ENCODE measurements at regions not wholly inside any gene's neighbourhood (a gene's known extent, or its start where the extent isn't known, plus 50 kb on each side); places are given as distances from the start of the nearest gene placed in this dataset.

DNA sequence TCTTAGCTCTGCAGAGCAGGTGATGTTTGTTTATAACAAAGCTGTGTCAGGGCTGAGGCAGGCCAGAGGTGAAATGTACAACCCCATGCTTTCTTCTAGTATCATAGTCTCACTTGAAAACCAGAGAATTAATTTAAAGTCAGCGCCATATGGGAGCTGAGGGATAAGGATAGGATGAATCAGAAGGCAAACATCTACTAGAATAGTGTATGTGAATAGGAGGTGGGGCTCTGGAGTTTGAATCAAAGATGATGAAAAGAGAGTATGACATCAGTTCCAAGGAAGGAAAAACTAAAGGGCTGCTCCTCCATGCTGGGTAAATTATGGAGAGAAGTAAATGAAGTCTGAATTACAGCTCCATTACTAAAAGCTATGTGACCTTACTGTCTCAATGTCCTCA is 441.5 kb downstream of the RASEF start:
- no peaks in the 10 kb centered on the region for H3K4me1 Mint-ChIP-seq (ENCODE audit: unreplicated experiment)
- no peaks in the 10 kb centered on the region for H3K9me3 Mint-ChIP-seq (ENCODE audit: unreplicated experiment)
- no peaks in the 10 kb centered on the region for H3K36me3 Mint-ChIP-seq (ENCODE audit: low read depth, unreplicated experiment)
- TF ChIP-seq, protein P1, sequence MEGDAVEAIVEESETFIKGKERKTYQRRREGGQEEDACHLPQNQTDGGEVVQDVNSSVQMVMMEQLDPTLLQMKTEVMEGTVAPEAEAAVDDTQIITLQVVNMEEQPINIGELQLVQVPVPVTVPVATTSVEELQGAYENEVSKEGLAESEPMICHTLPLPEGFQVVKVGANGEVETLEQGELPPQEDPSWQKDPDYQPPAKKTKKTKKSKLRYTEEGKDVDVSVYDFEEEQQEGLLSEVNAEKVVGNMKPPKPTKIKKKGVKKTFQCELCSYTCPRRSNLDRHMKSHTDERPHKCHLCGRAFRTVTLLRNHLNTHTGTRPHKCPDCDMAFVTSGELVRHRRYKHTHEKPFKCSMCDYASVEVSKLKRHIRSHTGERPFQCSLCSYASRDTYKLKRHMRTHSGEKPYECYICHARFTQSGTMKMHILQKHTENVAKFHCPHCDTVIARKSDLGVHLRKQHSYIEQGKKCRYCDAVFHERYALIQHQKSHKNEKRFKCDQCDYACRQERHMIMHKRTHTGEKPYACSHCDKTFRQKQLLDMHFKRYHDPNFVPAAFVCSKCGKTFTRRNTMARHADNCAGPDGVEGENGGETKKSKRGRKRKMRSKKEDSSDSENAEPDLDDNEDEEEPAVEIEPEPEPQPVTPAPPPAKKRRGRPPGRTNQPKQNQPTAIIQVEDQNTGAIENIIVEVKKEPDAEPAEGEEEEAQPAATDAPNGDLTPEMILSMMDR (IDR thresholded peaks at IDR 0.05; ENCODE audit: unreplicated experiment): no peak
- no peak overlapping the region for H3K27ac Mint-ChIP-seq (ENCODE audit: unreplicated experiment)
- H3K4me3 Mint-ChIP-seq (ENCODE audit: unreplicated experiment): no peak overlapping the region
- DNase-seq (ENCODE audit: low spot score): no peak
- H3K27me3 Mint-ChIP-seq (ENCODE audit: unreplicated experiment): no peaks in the 10 kb centered on the region

DNA sequence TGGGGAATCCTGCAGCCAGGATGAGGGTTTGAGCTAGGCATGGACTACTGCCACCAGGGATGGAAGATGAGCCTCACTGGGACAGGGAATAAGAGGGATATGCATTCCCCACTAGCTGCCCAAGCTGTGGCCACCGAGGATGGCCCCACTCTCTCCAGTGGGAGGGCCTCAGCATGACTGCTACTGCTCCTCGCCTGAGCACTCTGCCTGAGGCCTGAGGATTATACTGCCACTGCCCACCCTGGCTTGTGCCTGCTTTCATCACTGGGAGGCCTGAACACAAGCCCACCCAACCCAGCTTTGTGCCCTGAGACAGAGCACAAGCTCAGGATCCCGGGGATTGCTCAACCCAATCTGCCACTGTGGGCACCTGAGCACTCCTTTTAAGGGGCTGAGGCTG is 425.6 kb downstream of the RASEF start:
- Mint-ChIP-seq H3K36me3 (ENCODE audit: low read depth, unreplicated experiment) (peaks cover 4% of the 10 kb centered on the region), H3K27ac (ENCODE audit: unreplicated experiment) (no peak overlapping the region), H3K9me3 (ENCODE audit: unreplicated experiment) (no peaks in the 10 kb centered on the region), H3K4me3 (ENCODE audit: unreplicated experiment) (no peak overlapping the region), H3K4me1 (ENCODE audit: unreplicated experiment) (no peaks in the 10 kb centered on the region), H3K27me3 (ENCODE audit: unreplicated experiment) (no peaks in the 10 kb centered on the region)
- TF ChIP-seq, protein P1 (IDR thresholded peaks at IDR 0.05; ENCODE audit: unreplicated experiment): no peak
- DNase-seq (ENCODE audit: low spot score): no peak

DNA sequence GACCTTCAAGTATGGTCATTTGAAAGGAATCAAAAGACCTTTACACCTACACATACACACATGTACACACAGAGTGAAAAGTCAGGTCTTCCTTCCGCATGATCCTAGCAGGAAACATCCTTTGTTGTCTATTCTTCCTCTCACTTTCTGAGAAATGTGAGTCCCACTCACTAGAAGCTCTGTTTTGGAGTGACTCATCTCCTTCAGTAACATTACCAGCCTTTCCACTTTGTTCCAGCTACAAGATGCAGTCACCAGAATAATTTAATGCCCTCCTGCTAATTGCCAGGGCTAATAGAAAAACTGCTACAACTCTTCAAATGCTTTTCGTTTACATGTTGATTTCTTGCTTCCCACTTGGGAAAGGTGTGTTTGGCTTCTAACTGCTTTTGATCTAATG is 417.3 kb downstream of the RASEF start:
- H3K9me3 Mint-ChIP-seq (ENCODE audit: unreplicated experiment): no peaks in the 10 kb centered on the region
- H3K27me3 Mint-ChIP-seq (ENCODE audit: unreplicated experiment): peaks cover 1% of the 10 kb centered on the region
- no peak for DNase-seq (ENCODE audit: low spot score)
- H3K4me3 Mint-ChIP-seq (ENCODE audit: unreplicated experiment): no peak overlapping the region
- TF ChIP-seq, protein P1 (IDR thresholded peaks at IDR 0.05; ENCODE audit: unreplicated experiment): no peak
- no peaks in the 10 kb centered on the region for H3K36me3 Mint-ChIP-seq (ENCODE audit: low read depth, unreplicated experiment)
- no peak overlapping the region for H3K27ac Mint-ChIP-seq (ENCODE audit: unreplicated experiment)
- peaks cover 3% of the 10 kb centered on the region for H3K4me1 Mint-ChIP-seq (ENCODE audit: unreplicated experiment)

DNA sequence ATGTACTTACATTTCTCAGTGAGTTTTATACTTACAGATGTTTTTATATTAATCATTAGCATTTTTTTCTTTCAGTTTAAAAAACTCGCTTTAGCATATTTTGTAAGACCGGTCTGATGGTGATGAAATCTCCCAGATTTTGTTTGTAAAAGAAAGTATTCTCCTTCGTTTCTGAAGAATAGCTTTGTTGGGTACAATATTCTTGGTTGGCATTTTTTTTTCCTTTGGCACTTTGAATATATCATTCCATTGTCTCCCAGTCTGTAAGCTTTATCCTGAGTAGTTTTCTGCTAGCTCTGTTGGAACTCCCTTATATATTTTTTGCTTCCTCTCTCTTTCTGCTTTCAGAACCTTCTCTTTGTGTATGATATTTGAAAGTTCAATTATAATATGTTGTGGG is 412.6 kb downstream of the RASEF start:
- TF ChIP-seq, protein P1 (IDR thresholded peaks at IDR 0.05; ENCODE audit: unreplicated experiment): no peak
- Mint-ChIP-seq H3K4me1 (ENCODE audit: unreplicated experiment) (peaks cover 3% of the 10 kb centered on the region), H3K27me3 (ENCODE audit: unreplicated experiment) (no peaks in the 10 kb centered on the region), H3K36me3 (ENCODE audit: low read depth, unreplicated experiment) (no peaks in the 10 kb centered on the region), H3K4me3 (ENCODE audit: unreplicated experiment) (no peak overlapping the region), H3K9me3 (ENCODE audit: unreplicated experiment) (no peaks in the 10 kb centered on the region), H3K27ac (ENCODE audit: unreplicated experiment) (no peak overlapping the region)
- no peak for DNase-seq (ENCODE audit: low spot score)

DNA sequence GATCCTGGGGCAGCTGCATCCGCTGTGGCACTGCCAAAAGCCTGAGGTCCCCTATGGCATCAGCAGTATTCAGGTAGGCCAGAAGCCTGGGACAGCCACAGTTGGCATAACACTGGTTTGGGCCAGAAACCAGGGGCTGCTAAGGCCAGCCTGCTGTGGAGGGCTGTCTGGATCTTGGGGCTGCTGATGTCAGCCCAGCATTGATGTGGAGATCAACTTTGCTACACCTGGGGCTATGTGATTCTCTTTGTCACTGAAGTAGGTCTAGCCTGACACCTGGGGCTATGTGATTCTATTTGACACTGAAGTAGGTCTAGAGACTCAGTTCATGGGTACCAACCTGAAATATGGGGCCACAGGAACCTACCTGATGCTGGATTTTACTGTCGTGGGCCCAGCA is 411.5 kb downstream of the RASEF start:
- Mint-ChIP-seq H3K9me3 (ENCODE audit: unreplicated experiment) (no peaks in the 10 kb centered on the region), H3K27me3 (ENCODE audit: unreplicated experiment) (no peaks in the 10 kb centered on the region), H3K27ac (ENCODE audit: unreplicated experiment) (no peak overlapping the region), H3K4me3 (ENCODE audit: unreplicated experiment) (no peak overlapping the region), H3K36me3 (ENCODE audit: low read depth, unreplicated experiment) (no peaks in the 10 kb centered on the region), H3K4me1 (ENCODE audit: unreplicated experiment) (no peaks in the 10 kb centered on the region)
- DNase-seq (ENCODE audit: low spot score): no peak
- TF ChIP-seq, protein P1 (IDR thresholded peaks at IDR 0.05; ENCODE audit: unreplicated experiment): no peak

Measured in endothelial cell (in vitro differentiated cells).